Testis (tissue), 2 donors: ENCODE measurements at regions not wholly inside any gene's neighbourhood (a gene's known extent, or its start where the extent isn't known, plus 50 kb on each side); places are given as distances from the start of the nearest gene placed in this dataset.

Source experiments
- DNase-seq: peaks from one replicate; pipeline ENCODE4 v3.0.0-alpha.2; 2019
- H3K27ac ChIP-seq, 2 donors: fragments of 200-600 bp; sonication (generic); one replicate each; pipeline ENCODE4 v1.5.1; 2019
- H3K27me3 ChIP-seq: fragments of 200-600 bp; sonication (generic); one replicate; pipeline ENCODE4 v1.5.1; 2019
- H3K36me3 ChIP-seq: fragments of 200-600 bp; sonication (generic); one replicate; pipeline ENCODE4 v1.5.1; 2017; ENCODE audit warnings: low read depth; ENCODE audit errors: missing control alignments
- H3K4me1 ChIP-seq: fragments of 200-600 bp; sonication (generic); one replicate; pipeline ENCODE4 v1.5.1; 2019
- H3K4me3 ChIP-seq, 2 donors: fragments of 200-600 bp; sonication (generic); one replicate each; pipeline ENCODE4 v1.5.1; 2017 to 2019
- H3K9me3 ChIP-seq: fragments of 200-600 bp; sonication (generic); one replicate; pipeline ENCODE4 v1.5.1; 2017
- CTCF ChIP-seq, 3 experiments: fragments of 450-650 bp in 2 of 3; fragments of 200-600 bp in 1 of 3; sonication (generic) in 1 of 3; IDR thresholded peaks; one replicate each; pipeline ENCODE4 v1.5.1; 2016 to 2019; ENCODE audit warnings: antibody characterized with exemption in 3 of 3, mild to moderate bottlenecking in 2 of 3, moderate library complexity in 1 of 3
- POLR2A ChIP-seq: fragments of 450-650 bp; IDR thresholded peaks from one replicate; pipeline ENCODE4 v1.6.1; 2017; ENCODE audit warnings: antibody characterized with exemption, mild to moderate bottlenecking, moderate library complexity
- WGBS, 2 donors: methylation state at CpG; one replicate each; pipeline ENCODE4 v1.1.5; 2018; 5-methylcytosine and 5-hydroxymethylcytosine counted together
- intact Hi-C: fragments of 100-400 bp; cut with DNase I; formaldehyde crosslinking; loops from one replicate; pipeline ENCODE4 v1.15.1; 2023; ENCODE audit warnings: low total_unique reads

DNA sequence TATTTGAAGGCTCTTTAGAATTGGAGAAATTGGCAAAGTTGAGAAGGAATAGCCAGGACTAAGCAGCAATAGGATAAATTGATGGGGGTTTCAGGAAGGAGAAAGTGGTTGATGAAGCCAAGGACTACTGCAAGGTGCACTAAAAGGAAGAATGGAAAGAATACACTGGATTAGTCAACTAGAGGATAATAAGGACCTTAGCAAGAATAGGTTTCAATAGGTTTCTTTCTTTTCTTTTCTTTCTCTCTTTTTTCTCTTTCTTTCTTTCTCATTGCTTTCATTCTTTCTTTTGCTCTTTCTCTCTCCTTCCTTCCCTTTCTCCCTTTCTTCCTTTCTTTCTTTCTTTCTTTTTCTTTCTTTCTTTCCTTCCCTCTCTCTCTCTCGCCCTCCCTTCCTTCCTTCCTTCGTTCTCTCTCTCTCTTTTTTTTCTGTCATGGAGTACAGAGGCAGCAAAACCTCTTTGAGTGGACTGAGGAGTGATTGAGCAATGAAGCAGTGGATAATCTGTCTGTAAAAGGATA is 234.4 kb upstream of the TMC3 start:
- H3K4me1 ChIP-seq, result no peaks in the 10 kb centered on the region
- H3K9me3 ChIP-seq, result no peaks in the 10 kb centered on the region
- no peak for DNase-seq
- H3K27ac ChIP-seq, result no peak overlapping the region
- 80 to 82% methylated on average over 2 of the region's 2 CpGs for WGBS, 2 donors
- no peak overlapping the region for H3K4me3 ChIP-seq
- no peak for TF ChIP-seq CTCF (IDR thresholded peaks at IDR 0.05)
- no peak for TF ChIP-seq POLR2A
- no peaks in the 10 kb centered on the region for H3K36me3 ChIP-seq
- intact Hi-C loops, result no loop called here
- no peaks in the 10 kb centered on the region for H3K27me3 ChIP-seq

DNA sequence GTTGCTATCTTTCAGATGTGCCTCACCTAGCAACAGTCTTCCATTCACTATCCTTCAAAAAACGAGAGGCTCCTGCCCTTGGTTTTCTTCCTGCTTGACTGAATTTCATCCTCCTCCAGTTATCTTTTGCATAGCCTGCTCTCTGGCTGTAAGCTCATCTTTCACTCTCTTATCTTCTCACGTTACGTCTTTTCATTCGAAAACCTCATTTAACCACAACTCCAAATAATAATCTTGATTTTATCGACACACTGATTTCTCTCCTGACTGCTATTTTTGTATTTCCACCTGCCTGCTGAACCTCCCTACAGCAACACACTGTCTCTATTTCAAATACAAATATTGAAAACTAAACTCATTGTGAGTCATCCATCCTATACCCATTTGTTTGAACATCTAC is 230.7 kb upstream of the TMC3 start:
- intact Hi-C loops, result no loop called here
- no peaks in the 10 kb centered on the region for H3K4me1 ChIP-seq
- no peaks in the 10 kb centered on the region for H3K36me3 ChIP-seq
- H3K27ac ChIP-seq, result no peak overlapping the region
- 48 to 49% methylated on average over 5 of the region's 5 CpGs for WGBS, 2 donors
- no peak for DNase-seq
- no peaks in the 10 kb centered on the region for H3K27me3 ChIP-seq
- H3K4me3 ChIP-seq, result no peak overlapping the region
- no peaks in the 10 kb centered on the region for H3K9me3 ChIP-seq
- TF ChIP-seq CTCF (IDR thresholded peaks at IDR 0.05), result no peak
- TF ChIP-seq POLR2A, result no peak

DNA sequence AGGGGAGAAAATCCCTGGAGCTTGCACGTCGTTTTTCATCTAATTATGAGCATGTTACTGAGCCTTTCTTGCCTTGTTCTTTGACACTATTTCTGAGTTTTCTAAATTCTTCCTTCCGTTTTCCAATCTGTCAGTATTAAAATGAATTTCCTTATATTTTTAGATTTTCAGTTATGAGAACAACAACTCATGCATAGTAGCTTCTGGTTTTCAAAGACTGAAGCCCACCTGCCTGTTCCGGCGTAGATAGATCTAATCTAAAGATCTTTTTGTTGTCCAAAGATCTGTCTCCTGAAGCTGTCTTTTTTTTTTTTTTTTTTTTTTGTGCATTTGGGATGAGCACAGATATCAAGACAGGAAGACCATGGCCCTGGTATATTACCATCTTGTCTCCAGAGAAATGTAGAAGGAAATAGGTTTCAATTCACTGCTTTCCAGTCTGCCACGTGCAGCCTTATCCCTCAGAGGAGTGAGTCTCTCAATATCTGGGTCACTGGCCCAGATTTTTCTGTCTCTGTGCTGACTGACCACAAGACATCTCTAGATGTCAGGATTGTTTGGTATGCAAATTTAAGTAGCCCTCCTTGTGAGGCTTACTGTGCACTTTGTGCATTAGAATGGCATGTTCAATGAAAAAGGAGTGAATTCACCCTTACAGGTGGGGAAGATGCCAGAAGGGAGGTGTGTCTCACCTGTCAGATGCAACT is 222.3 kb upstream of the TMC3 start:
- Histone ChIP-seq H3K9me3 (no peaks in the 10 kb centered on the region), H3K4me1 (no peaks in the 10 kb centered on the region), H3K36me3 (no peaks in the 10 kb centered on the region), H3K4me3 (no peak overlapping the region), H3K27me3 (no peaks in the 10 kb centered on the region), H3K27ac (no peak overlapping the region)
- WGBS, 2 donors, result 76 to 90% methylated on average over 6 of the region's 6 CpGs
- intact Hi-C loops, result no loop called here
- DNase-seq, result no peak
- TF ChIP-seq POLR2A (no peak), CTCF (IDR thresholded peaks at IDR 0.05) (no peak)

- H3K36me3 ChIP-seq, result no peaks in the 10 kb centered on the region
- no peak overlapping the region for H3K4me3 ChIP-seq
- no peak for TF ChIP-seq CTCF (IDR thresholded peaks at IDR 0.05)
- no peak for TF ChIP-seq POLR2A
- H3K4me1 ChIP-seq, result no peaks in the 10 kb centered on the region
- H3K27ac ChIP-seq, result no peak overlapping the region
- DNase-seq, result no peak
- H3K9me3 ChIP-seq, result no peaks in the 10 kb centered on the region
- intact Hi-C loops, result no loop called here
- no peaks in the 10 kb centered on the region for H3K27me3 ChIP-seq
- WGBS, 2 donors, result 77 to 85% methylated on average over 1 of the region's 1 CpG
Measured at GRCh38 chr15:81595752-81596151, 221.7 kb upstream of the TMC3 start.

DNA sequence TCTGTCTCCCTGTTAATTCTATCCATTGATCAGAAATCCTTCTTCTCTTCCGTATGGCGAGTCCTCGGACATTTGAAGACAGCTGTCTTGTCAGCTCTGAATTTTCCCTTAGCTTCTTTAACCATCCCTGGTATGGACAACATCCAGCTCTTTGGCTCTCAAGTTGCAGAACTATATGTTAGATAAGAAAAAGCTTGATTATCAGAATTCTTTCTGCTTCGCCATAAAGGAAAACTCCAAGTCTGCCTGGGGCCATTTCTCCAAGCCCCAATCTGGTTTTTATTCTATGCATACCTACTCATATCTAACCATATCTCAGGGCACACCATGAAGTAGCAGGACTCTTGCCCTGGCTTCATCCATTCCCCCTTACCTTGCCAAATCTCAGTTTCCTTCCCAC is 215.7 kb upstream of the TMC3 start:
- TF ChIP-seq POLR2A, result no peak
- no peak for TF ChIP-seq CTCF (IDR thresholded peaks at IDR 0.05)
- no peaks in the 10 kb centered on the region for H3K9me3 ChIP-seq
- intact Hi-C loops, result no loop called here
- no peak for DNase-seq
- H3K4me3 ChIP-seq, result no peak overlapping the region
- no peak overlapping the region for H3K27ac ChIP-seq
- no peaks in the 10 kb centered on the region for H3K27me3 ChIP-seq
- H3K4me1 ChIP-seq, result no peaks in the 10 kb centered on the region
- 96 to 97% methylated on average over 4 of the region's 4 CpGs for WGBS, 2 donors
- no peaks in the 10 kb centered on the region for H3K36me3 ChIP-seq
